Endodermal cell (in vitro differentiated cells): ENCODE measurements at regions not wholly inside any gene's neighbourhood (a gene's known extent, or its start where the extent isn't known, plus 50 kb on each side); places are given as distances from the start of the nearest gene placed in this dataset.

Source experiments
- DNase-seq: peaks from one replicate; pipeline ENCODE4 v3.0.0-alpha.2; 2017
- H3K27ac ChIP-seq: 2 replicates; pipeline ENCODE4 v1.5.1; 2013; ENCODE audit warnings: mild to moderate bottlenecking, low read depth, low read length, moderate library complexity
- H3K27me3 ChIP-seq: 2 replicates; pipeline ENCODE4 v1.6.1; 2013; ENCODE audit warnings: mild to moderate bottlenecking, low read length, moderate library complexity; ENCODE audit not compliant: insufficient read depth, control insufficient read depth, poor library complexity, severe bottlenecking
- H3K36me3 ChIP-seq: 2 replicates; pipeline ENCODE4 v1.7.0; 2013; ENCODE audit warnings: mild to moderate bottlenecking, low read length, moderate library complexity; ENCODE audit not compliant: control insufficient read depth, insufficient read depth
- H3K4me1 ChIP-seq: one replicate; pipeline ENCODE4 v1.7.0; 2013; ENCODE audit warnings: low read length; ENCODE audit not compliant: control insufficient read depth, insufficient read depth
- H3K4me3 ChIP-seq: 2 replicates; pipeline ENCODE4 v1.5.1; 2013; ENCODE audit warnings: mild to moderate bottlenecking, low read length, moderate library complexity
- H3K9ac ChIP-seq: 2 replicates; pipeline ENCODE4 v1.6.1; 2013; ENCODE audit warnings: mild to moderate bottlenecking, low read length, moderate library complexity; ENCODE audit not compliant: poor library complexity, severe bottlenecking; ENCODE audit errors: extremely low read depth
- H3K9me3 ChIP-seq: 2 replicates; pipeline ENCODE4 v1.6.1; 2013; ENCODE audit warnings: mild to moderate bottlenecking, low read length, moderate library complexity; ENCODE audit not compliant: control insufficient read depth
- H3K27ac Mint-ChIP-seq: 2 replicates; pipeline ENCODE4 v1.8.0; 2020; ENCODE audit warnings: mixed read lengths
- H3K27me3 Mint-ChIP-seq: 2 replicates; pipeline ENCODE4 v1.8.0; 2021; ENCODE audit warnings: mild to moderate bottlenecking, mixed read lengths; ENCODE audit not compliant: insufficient read depth
- H3K36me3 Mint-ChIP-seq: 2 replicates; pipeline ENCODE4 v1.8.0; 2020; ENCODE audit warnings: low read depth, mixed read lengths
- H3K4me1 Mint-ChIP-seq: 2 replicates; pipeline ENCODE4 v1.8.0; 2020; ENCODE audit warnings: mixed read lengths
- H3K4me3 Mint-ChIP-seq: 2 replicates; pipeline ENCODE4 v1.8.0; 2020; ENCODE audit warnings: mild to moderate bottlenecking, moderate library complexity, mixed read lengths
- H3K9me3 Mint-ChIP-seq: 2 replicates; pipeline ENCODE4 v1.8.0; 2020; ENCODE audit warnings: mild to moderate bottlenecking, mixed read lengths
- WGBS, 2 experiments: methylation state at CpG; one replicate each; pipeline versions ENCODE4 v1.1.5 to v1.1.7; 2013; ENCODE audit warnings: missing lambda C conversion rate in 2 of 2, mixed read lengths in 1 of 2; ENCODE audit not compliant: insufficient coverage in 1 of 2, insufficient read length in 1 of 2; 5-methylcytosine and 5-hydroxymethylcytosine counted together
- TF ChIP-seq, protein P1 (sequence below): fragments of 200-600 bp; sonication (generic); conservative IDR thresholded peaks from 2 replicates; pipeline ENCODE4 v1.5.0; 2021; ENCODE audit warnings: antibody characterized with exemption, mild to moderate bottlenecking

DNA sequence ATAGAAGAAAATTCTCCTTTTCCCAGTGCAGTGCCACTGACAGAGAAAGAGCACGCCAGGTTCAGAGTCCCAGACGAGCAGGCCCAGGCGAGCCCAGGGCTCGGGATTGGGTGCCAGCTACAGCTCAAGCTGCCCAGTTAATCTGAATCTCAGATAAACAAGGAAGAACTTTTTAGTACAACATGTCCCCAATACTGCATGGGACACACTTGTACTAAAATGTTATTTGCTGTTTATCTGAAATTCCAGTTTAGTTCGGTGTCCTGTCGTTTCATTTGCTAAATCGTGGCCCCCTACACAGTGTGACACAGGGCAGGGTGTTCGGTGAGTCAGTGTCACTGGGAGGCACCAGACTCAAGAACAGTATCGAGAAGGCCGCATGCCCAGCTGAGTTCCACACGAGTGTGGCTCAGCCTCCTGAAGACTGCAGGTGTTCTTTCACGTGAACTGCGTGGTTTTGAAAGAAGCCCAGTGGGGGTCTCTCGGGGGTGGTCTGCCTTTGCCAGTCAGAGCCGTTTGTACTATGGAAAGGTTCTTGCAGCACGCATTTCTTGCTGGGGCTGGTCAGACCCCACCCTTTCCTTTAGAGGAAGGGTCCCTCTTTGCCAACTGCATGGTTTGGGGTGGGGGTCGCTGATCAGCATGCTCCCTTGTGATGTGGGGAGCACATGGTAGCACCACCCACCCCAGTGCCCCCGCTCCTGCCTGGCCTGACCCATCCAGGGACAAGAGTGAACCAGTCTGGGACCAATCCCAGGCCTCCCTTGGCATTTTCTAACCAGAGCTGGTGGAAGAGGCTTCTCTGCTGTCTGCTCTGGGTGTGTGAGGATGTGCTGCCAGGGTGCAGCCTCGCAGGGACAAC lies 115.6 kb upstream of the B3GAT1 start:
- Histone ChIP-seq H3K27ac (no peak overlapping the region), H3K4me3 (no peak overlapping the region), H3K4me1 (no peaks in the 10 kb centered on the region), H3K27me3 (peaks cover 47% of the 10 kb centered on the region), H3K9ac (no peak overlapping the region), H3K36me3 (no peaks in the 10 kb centered on the region), H3K9me3 (no peaks in the 10 kb centered on the region)
- no peaks in the 10 kb centered on the region for H3K36me3 Mint-ChIP-seq
- TF ChIP-seq, protein P1, sequence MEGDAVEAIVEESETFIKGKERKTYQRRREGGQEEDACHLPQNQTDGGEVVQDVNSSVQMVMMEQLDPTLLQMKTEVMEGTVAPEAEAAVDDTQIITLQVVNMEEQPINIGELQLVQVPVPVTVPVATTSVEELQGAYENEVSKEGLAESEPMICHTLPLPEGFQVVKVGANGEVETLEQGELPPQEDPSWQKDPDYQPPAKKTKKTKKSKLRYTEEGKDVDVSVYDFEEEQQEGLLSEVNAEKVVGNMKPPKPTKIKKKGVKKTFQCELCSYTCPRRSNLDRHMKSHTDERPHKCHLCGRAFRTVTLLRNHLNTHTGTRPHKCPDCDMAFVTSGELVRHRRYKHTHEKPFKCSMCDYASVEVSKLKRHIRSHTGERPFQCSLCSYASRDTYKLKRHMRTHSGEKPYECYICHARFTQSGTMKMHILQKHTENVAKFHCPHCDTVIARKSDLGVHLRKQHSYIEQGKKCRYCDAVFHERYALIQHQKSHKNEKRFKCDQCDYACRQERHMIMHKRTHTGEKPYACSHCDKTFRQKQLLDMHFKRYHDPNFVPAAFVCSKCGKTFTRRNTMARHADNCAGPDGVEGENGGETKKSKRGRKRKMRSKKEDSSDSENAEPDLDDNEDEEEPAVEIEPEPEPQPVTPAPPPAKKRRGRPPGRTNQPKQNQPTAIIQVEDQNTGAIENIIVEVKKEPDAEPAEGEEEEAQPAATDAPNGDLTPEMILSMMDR: no peak
- H3K4me1 Mint-ChIP-seq: peaks cover 2% of the 10 kb centered on the region
- 77 to 89% methylated on average over 15 to 19 of the region's 19 CpGs for WGBS, 2 experiments
- no peak overlapping the region for H3K27ac Mint-ChIP-seq
- no peak overlapping the region for H3K4me3 Mint-ChIP-seq
- peak; percentile 51 for DNase-seq
- H3K9me3 Mint-ChIP-seq: peaks cover 8% of the 10 kb centered on the region
- peaks cover 38% of the 10 kb centered on the region for H3K27me3 Mint-ChIP-seq

DNA sequence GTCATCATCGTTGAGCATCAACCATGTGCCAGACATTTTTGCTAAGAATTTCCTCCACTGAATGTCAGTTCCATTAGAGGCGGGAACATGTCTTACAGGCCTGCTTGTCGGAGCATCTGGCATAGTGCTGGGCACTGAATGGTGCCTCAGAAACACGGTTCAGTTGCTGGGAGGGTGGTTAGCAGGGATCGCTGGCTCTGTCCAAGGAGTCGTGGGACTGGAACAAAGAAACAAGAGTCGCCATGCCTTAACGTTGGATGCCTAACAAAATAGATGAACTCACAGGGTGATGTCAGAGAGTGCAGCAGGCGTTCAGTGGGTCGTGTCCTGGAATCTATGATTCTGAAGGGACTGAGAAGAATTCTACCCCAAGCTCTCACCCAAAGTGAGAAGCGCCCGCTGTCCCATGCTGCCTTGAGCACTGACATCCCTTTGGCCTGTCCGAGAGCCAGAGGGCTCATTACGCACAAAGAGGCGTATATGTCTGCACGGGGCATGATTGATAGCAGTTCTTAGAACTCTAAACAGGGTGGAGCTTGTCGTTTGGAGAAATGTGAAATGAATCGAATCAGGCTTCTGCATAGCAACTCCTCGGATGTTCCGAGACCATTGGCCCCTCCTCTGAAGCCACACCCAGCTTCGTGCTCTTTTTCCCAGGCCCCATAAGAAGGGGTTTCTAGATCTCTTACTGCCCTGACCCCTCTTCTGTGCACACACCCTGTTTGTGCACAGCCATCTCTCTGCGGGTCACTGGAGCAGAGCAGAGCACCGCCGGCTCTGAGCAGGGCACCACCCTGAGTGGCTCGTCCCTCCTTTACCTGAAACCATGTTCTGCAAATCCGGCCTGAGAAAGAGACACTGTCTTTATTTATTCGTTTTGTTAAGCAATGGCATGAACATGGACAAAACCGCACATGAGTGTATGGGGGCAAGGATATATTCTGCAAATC lies 113.1 kb upstream of the B3GAT1 start:
- Mint-ChIP-seq H3K4me3 (no peak overlapping the region), H3K4me1 (peaks cover 2% of the 10 kb centered on the region), H3K36me3 (no peaks in the 10 kb centered on the region), H3K9me3 (peaks cover 8% of the 10 kb centered on the region), H3K27me3 (peaks cover 20% of the 10 kb centered on the region), H3K27ac (no peak overlapping the region)
- WGBS, 2 experiments: 94 to 96% methylated on average over 22 to 28 of the region's 28 CpGs
- Histone ChIP-seq H3K4me3 (no peak overlapping the region), H3K27me3 (peaks cover 28% of the 10 kb centered on the region), H3K9me3 (no peaks in the 10 kb centered on the region), H3K27ac (no peak overlapping the region), H3K4me1 (no peaks in the 10 kb centered on the region), H3K9ac (no peak overlapping the region), H3K36me3 (no peaks in the 10 kb centered on the region)
- DNase-seq: peak; percentile 19
- TF ChIP-seq, protein P1: no peak

DNA sequence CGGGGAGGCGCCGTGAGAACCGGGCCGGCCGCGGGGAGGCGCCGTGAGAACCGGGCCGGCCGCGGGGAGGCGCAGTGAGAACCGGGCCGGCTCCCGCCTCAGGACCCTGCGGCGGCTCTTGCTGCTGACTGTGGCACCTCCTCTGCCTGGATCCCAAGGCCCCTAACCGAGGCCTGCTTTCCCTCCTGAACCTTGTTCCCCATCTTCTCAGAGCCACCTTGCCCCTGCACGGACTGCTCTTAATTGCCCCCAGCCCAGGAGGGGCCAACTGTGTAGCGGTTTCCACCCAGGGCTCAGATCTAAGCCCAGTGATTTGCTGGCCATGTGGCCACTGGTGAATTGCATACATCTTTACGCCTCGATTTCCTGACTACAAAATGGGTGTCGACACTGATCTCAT lies 112.2 kb upstream of the B3GAT1 start:
- H3K27ac ChIP-seq: no peak overlapping the region
- no peak overlapping the region for H3K27ac Mint-ChIP-seq
- no peaks in the 10 kb centered on the region for H3K36me3 ChIP-seq
- H3K4me1 ChIP-seq: no peaks in the 10 kb centered on the region
- H3K4me3 Mint-ChIP-seq: no peak overlapping the region
- no peaks in the 10 kb centered on the region for H3K9me3 ChIP-seq
- H3K9ac ChIP-seq: no peak overlapping the region
- H3K4me3 ChIP-seq: no peak overlapping the region
- TF ChIP-seq, protein P1: no peak
- 94 to 98% methylated on average over 12 to 25 of the region's 25 CpGs for WGBS, 2 experiments
- H3K27me3 Mint-ChIP-seq: peaks cover 13% of the 10 kb centered on the region
- peaks cover 24% of the 10 kb centered on the region for H3K27me3 ChIP-seq
- peaks cover 2% of the 10 kb centered on the region for H3K4me1 Mint-ChIP-seq
- H3K36me3 Mint-ChIP-seq: no peaks in the 10 kb centered on the region
- DNase-seq: no peak
- H3K9me3 Mint-ChIP-seq: peaks cover 8% of the 10 kb centered on the region
